NK-92 treated with Interleukin-12 subunit alpha and Interleukin-12 subunit beta, amount 100 ng/mL, for 24 hours (cell line): ENCODE measurements at regions not wholly inside any gene's neighbourhood (a gene's known extent, or its start where the extent isn't known, plus 50 kb on each side); places are given as distances from the start of the nearest gene placed in this dataset.
"Not testable (repeated sequence)": the region's sequence is repeated elsewhere in the genome, so short reads cannot be mapped to it uniquely, and the experiment has no call there.

Experiments
- DNase-seq: peaks from one replicate; lab custom pipeline; 2025; lab: John Stamatoyannopoulos, UW

DNA sequence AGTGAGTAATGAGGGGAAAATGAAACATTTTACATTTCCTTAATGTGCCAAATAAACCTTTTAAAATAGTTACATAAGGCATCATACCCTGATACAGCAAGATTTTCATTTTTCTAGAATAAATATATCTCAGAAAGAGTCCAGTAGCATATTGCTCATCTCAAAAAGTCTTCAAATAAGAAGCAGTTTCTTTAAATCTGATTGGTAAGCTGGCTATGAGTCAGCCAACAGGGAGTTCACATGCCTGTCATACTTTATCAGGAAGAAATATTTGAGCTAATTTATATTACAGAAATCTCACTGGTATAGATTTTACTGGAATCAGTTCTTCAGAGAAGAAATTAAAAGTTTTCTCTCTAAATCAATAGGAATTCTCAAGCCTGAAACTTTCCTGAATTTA, 258.1 kb downstream of the C11orf87 start:
- no peak for DNase-seq

DNA sequence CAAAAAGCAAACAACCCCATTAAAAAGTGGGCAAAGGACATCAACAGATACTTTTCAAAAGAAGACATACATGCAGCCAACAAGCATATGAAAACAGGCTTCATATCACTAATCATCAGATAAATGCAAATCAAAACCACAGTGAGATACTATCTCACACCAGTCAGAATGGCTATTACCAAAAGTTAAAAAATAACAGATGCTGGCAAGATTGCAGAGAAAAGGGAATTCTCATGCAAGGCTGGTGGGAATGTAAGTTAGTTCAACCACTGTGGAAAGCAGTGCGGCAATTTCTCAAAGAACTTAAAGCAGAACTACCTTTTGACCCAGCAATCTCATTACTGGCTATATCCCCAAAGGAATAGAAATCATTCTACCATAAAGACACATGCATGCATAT, 260.8 kb downstream of the C11orf87 start:
- not testable (repeated sequence) for DNase-seq

DNA sequence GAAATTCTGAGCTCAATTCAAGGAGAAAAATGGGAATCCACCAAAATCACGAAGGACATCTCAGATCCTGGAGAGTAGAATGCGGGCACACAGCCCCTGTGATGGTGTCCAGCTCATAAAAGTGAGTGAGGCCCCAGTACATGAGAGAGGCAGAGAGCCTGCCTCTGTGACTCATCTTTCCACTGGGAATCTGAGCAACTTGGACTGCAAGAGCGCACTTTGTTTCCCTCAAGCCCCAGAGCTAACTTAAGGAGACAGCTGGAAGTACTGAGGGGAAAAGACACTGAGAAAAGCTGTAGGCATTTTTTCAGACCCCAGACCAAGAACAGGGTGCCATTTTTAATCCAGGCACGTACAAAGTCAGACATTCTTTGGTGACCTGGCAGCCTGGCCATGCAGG, 273.7 kb downstream of the C11orf87 start:
- no peak for DNase-seq

DNA sequence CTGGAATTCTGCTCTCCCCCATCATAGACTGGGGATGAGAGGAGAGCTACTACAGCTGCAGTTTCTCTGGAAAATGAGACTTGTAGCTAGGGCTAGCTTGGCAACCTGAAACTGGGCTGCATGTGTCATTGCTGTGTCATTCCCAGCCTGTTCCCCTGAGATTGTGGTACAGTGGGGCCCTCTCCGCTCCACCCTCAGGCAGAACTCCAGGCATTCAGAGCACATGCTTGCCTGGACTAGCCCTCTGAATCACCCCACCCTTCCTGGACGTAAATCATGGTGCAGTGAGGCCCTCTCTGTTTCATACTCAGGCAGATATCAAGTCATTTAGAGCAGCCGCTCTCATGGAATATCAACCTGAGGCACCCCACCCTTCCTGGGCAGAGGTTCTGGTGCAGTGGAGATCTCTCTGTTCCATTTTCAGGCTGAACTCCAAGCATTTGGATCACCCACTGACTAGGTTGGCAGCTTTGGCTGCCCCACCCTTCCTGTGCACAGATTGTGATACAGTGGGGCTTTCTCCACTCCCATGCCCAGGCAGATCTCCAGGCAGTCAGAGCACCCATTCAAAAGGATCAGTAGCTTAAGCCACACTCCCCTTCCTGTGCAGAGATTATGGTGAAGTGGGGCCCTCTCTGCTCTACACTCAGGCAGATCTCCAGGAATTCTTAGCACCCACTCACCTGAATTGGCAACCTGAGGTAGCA, 274.4 kb downstream of the C11orf87 start:
- no peak for DNase-seq

- DNase-seq: no peak
These were observed 275.3 kb downstream of the C11orf87 start for GRCh38 chr11:109697140-109697843.

- no peak for DNase-seq
These were observed 276.2 kb downstream of the C11orf87 start for GRCh38 chr11:109698237-109698636.

GRCh38 chr11:109704432-109704831, 282.4 kb downstream of the C11orf87 start:
- no peak for DNase-seq

- DNase-seq: no peak
These were observed 285.0 kb downstream of the C11orf87 start for GRCh38 chr11:109706945-109707344.

DNA sequence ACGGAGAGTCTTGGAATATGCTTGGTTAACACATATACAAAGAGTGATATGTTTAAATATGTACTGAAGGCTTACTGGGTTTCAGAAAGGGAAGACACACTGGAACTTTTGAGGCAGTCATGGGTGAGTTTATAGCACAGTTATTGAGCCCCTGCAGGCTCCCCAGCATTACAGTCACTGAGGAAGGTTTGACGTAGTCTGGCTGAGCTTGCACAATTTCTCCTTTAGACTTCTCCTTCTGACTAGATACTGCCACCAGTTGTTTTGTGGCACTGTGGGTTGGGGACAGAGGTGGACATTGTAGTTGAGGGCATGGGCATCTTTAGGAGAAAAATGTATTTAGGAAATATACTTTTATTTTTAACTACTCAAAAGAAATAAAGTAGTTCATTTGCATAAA, 285.4 kb downstream of the C11orf87 start:
- no peak for DNase-seq

DNA sequence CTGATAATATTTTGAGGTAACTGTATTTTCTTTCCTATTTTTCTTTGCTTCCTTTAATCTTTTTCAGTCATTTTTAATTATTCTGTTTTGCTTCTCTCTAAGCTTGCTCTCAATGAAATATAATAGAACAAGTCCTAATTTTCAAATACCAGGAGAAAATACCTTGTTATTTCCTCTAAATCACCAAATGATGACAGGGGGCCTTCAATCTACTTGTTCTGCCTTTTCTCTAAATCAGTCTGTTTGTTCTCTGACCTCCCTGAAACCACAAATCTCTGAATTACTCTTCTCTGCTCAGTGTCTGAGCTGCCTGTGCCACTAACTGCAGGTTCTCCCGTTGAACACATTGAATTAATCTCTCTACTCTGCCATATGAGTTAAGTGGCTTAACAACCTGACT, 286.2 kb downstream of the C11orf87 start:
- no peak for DNase-seq

DNA sequence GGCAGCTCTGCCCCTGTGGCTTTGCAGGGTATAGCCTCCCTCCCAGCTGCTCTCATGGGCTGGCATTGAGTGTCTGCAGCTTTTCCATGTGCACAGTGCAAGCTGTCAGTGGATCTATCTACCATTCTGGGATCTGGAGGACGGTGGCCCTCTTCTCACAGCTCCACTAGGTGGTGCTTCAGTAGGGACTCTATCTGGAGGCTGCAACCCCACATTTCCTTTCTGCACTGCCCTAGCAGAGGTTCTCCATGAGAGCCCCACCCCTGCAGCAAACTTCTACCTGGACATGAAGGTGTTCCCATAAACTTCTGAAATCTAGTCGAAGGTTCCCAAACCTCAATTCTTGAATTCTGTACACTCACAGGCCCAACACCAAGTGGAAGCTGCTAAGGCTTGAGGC, 292.5 kb downstream of the C11orf87 start:
- DNase-seq: not testable (repeated sequence)

DNA sequence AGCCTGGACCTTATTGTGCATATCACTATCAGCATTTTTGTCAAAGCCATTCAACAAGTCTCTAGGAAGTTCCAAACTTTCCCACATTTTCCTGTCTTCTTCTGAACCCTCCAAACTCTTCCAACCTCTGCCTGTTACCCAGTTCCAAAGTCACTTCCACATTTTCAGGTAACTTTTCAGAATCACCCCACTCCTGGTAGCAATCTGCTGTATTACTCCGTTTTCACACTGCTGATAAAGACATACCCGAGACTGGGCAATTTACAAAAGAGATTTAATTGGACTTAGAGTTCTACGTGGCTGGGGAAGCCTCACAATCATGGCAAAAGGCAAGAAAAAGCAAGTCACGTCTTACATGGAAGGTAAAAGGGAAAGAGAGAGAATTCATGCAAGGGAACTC, 293.4 kb downstream of the C11orf87 start:
- not testable (repeated sequence) for DNase-seq

DNA sequence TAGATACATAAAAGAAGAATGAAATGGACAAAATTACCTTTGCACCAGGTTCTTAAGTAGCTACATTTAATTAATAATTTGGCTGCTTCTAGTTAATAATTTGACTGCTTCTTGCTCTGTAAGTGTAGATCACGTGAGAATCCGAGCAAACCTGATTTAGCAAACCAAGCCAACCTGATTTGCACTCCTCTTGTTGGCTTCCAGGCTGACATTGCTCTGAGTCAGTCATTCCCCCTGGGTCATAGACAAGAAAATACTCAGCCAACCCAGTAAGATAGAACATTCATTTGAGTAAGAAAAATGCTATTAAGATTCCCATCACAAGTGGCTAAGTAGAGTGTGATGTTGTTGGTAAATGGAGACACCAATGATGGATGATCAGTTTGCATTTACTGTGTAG, 304.1 kb downstream of the C11orf87 start:
- no peak for DNase-seq

- no peak for DNase-seq
These were observed 306.1 kb downstream of the C11orf87 start for GRCh38 chr11:109728056-109728455.

- no peak for DNase-seq
These were observed 307.8 kb downstream of the C11orf87 start for GRCh38 chr11:109729761-109730160.

DNA sequence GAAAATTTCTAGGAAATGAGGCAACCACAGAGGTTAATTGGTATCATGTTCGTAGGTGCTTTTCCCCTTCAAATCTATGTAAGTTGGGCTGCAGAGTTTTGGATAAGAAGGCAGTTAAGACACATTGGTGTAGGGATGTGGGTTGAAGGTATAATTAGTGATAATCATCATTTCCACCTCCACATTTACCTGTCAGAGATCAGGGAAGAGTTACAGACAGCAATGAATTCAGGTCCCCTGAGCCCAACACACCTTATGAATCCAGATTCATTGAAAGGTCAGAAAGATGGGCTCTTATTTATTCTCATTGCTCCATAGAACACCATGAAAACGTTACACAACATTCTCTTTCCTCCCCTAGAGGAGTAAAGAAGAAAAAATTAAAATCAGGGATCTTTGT, 308.7 kb downstream of the C11orf87 start:
- no peak for DNase-seq

DNA sequence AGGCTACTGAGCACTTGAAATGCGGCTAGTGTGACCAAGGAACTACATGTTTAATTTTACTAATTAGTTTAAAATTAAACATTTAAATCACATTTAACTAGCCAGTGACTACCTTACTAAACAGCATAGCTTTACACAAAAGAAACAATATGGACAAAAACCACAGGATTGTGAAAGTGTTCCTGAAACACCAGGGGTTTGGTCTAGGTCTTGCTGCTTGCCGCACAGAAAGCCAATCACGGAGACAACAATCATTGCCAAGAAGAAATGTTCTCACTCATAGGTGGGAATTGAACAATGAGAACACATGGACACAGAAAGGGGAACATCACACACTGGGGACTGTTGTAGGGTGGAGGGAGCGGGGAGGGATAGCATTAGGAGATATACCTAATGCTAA, 309.5 kb downstream of the C11orf87 start:
- no peak for DNase-seq

- DNase-seq: no peak
These were observed 311.3 kb downstream of the C11orf87 start for GRCh38 chr11:109733245-109733644.

- DNase-seq: no peak
These were observed 312.6 kb downstream of the C11orf87 start for GRCh38 chr11:109734566-109734965.

DNA sequence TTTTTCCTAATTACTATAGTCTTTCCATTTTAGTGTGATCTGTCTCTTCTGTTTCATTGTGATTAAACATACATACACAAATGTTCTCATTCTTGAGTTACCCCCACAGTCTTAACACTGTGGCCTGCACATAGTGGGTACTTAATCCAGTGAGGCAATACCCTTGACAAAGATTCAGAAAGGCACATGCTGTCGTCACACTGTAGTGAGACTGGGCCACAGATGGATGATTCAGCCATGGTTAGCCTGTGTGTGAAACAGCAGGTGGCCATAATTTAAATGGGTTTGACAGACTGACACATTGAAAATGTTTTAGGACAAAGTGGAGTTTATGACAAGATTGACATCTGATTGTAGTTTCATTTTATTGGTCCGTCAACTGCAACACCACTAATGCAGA, 313.1 kb downstream of the C11orf87 start:
- no peak for DNase-seq

DNA sequence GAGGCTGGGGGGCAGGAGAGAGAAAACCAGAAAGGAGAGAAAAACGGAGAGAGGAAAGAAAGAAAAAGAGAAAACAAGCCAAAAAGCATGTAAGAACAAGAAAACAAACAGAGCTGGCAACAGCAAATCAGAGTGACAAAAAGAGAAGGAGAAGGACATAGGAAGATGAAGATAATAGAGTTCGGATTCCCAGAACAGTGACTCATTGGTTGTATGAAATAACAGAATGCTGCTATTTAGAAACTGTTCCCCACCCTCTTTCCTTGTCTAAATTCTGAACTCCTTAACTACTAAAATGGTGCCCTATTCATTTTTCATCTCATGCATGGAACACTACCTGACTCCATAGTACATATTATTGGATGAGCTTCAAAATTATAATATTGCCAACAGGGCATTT, 317.4 kb downstream of the C11orf87 start:
- no peak for DNase-seq

DNA sequence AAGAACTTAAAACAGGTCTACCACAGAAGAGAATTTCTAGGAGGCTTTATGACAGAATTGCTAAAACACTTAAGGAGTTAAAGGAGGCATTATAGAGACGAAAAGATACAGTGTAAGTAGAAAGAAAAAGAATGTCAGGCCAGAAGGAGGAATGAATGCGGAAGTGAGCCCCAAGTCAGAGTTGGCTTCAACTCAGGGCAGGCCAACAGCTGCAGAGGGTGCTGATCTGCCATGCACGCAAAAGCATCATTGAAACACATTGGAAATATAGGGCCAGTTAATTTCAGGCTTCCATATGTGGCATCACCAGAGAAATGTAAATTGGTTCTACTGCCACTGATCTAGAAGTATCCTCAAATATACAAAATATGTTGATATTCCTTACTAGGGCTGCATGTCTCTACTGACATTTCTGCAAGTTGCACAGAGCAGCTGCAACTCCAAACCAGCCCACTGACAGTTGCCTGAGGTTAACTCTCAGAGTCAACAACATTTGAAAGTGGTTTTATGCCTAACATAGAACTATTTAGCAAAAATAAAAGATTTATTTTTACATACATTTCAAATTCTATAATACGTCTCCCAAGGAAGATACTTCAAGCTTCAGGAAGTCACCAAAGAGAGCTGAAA, 324.1 kb downstream of the C11orf87 start:
- DNase-seq: no peak

- no peak for DNase-seq
These were observed 325.8 kb downstream of the C11orf87 start for GRCh38 chr11:109747839-109748238.
